Stimulated activated effector memory CD8-positive, alpha-beta T cell treated with anti-CD3 and anti-CD28 coated beads, Interleukin-12 subunit alpha, Interleukin-12 subunit beta, amount 100 ng/mL, for 72 hours (primary cell): ENCODE measurements at regions not wholly inside any gene's neighbourhood (a gene's known extent, or its start where the extent isn't known, plus 50 kb on each side); places are given as distances from the start of the nearest gene placed in this dataset.

Experiments
- ATAC-seq: fragments of 150-1000 bp; cut with Tn5 transposase; 2 replicates; pipeline ENCODE4 v1.10.0; 2021
- DNase-seq, 2 donors: peaks; one replicate each; pipeline ENCODE4 v3.0.0; 2021 to 2022; ENCODE audit warnings: low spot score in 2 of 2
- H3K27ac Mint-ChIP-seq: one replicate; pipeline ENCODE4 v1.8.0; 2022; ENCODE audit warnings: mild to moderate bottlenecking, mixed read lengths
- H3K36me3 Mint-ChIP-seq: one replicate; pipeline ENCODE4 v1.8.0; 2022; ENCODE audit warnings: mild to moderate bottlenecking, mixed read lengths
- H3K4me1 Mint-ChIP-seq: one replicate; pipeline ENCODE4 v1.8.0; 2022; ENCODE audit warnings: mixed read lengths
- H3K4me3 Mint-ChIP-seq: one replicate; pipeline ENCODE4 v1.8.0; 2022; ENCODE audit warnings: mild to moderate bottlenecking, mixed read lengths
- H3K9me3 Mint-ChIP-seq: one replicate; pipeline ENCODE4 v1.8.0; 2022; ENCODE audit warnings: mixed read lengths

DNA sequence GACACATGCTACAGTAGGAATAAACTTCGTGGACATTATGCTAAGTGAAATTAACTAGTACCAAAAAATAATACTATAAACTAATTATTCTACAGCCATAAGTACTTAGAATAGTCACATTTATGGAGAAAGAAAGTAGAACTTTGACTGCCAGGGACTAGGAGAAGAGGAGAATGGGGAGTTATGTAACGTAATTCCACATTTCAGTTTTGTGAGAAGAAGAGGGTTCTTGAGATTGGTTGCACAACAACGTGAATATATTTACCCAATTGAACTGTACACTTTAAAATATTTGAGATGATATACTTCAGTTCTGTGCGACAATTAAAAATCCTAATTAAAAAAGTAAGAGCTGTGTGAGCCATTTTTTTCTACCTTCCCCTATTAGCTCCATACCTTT is 1412.9 kb downstream of the PLA2G4A start:
- no peak for DNase-seq
- ATAC-seq = no peak
- Mint-ChIP-seq H3K4me1 (no peaks in the 10 kb centered on the region), H3K27ac (no peak overlapping the region), H3K4me3 (no peak overlapping the region), H3K9me3 (peaks cover 19% of the 10 kb centered on the region), H3K36me3 (no peaks in the 10 kb centered on the region)

GRCh38 chr1:188243456-188243855 is 1414.7 kb downstream of the PLA2G4A start:
- no peaks in the 10 kb centered on the region for H3K4me1 Mint-ChIP-seq
- DNase-seq (no peak), ATAC-seq (no peak)
- no peak overlapping the region for H3K27ac Mint-ChIP-seq
- peaks cover 13% of the 10 kb centered on the region for H3K9me3 Mint-ChIP-seq
- no peaks in the 10 kb centered on the region for H3K36me3 Mint-ChIP-seq
- no peak overlapping the region for H3K4me3 Mint-ChIP-seq

DNA sequence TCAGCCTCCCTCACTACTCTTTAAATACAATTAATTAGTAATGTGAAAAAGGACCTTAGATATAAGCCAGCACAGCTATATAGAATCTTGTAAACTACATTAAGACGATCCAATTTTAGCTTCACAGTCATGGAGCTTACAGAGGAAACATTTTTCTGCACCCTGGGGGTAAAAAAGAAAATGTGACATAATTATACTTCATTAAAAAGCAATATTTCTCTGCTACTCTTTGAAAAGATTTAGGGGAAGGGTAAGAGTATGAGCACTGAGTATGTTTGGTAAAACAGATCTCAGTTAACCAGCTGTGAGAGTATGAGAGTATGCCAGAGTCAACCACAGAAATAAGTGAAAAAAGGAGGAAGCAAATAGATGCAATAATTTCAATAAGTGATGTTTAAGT is 1415.9 kb downstream of the PLA2G4A start:
- H3K4me3 Mint-ChIP-seq = no peak overlapping the region

GRCh38 chr1:188247255-188247654 is 1418.5 kb downstream of the PLA2G4A start:
- no peak for ATAC-seq
- Mint-ChIP-seq H3K4me1 (no peaks in the 10 kb centered on the region), H3K4me3 (no peak overlapping the region), H3K27ac (no peak overlapping the region), H3K9me3 (peaks cover 12% of the 10 kb centered on the region), H3K36me3 (no peaks in the 10 kb centered on the region)
- DNase-seq = no peak

More for the DNA sequence above, 1415.9 kb downstream of the PLA2G4A start:
- no peak overlapping the region for H3K27ac Mint-ChIP-seq
- ATAC-seq = no peak
- H3K9me3 Mint-ChIP-seq = peaks cover 16% of the 10 kb centered on the region
- no peaks in the 10 kb centered on the region for H3K4me1 Mint-ChIP-seq
- H3K36me3 Mint-ChIP-seq = no peaks in the 10 kb centered on the region
- DNase-seq = no peak

DNA sequence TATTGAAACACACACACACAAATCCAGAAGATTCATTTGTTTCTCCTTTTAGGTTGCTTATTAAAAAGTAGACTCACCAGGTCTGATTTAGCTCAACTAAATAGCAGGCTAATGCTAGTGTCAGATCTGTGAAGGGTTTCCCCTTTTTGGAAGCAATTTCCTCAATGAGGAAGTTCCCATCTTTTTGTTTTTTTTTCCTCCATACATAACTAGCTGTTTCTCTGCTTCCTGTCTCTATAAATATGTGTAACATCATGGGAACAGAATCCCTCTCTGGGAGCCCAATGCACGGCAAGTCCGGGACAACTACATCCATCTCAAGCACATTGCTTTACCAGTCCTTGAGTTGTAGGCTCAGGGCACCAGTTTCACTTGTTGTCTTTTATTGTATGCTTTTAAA is 1421.1 kb downstream of the PLA2G4A start:
- H3K36me3 Mint-ChIP-seq = no peaks in the 10 kb centered on the region
- H3K27ac Mint-ChIP-seq = no peak overlapping the region
- no peak overlapping the region for H3K4me3 Mint-ChIP-seq
- no peak for DNase-seq
- ATAC-seq = no peak
- H3K4me1 Mint-ChIP-seq = no peaks in the 10 kb centered on the region
- peaks cover 9% of the 10 kb centered on the region for H3K9me3 Mint-ChIP-seq

GRCh38 chr1:188251036-188251435 is 1422.3 kb downstream of the PLA2G4A start:
- ATAC-seq = no peak
- DNase-seq = no peak
- no peaks in the 10 kb centered on the region for H3K36me3 Mint-ChIP-seq
- H3K4me3 Mint-ChIP-seq = no peak overlapping the region
- H3K4me1 Mint-ChIP-seq = no peaks in the 10 kb centered on the region
- peaks cover 7% of the 10 kb centered on the region for H3K9me3 Mint-ChIP-seq
- H3K27ac Mint-ChIP-seq = no peak overlapping the region

DNA sequence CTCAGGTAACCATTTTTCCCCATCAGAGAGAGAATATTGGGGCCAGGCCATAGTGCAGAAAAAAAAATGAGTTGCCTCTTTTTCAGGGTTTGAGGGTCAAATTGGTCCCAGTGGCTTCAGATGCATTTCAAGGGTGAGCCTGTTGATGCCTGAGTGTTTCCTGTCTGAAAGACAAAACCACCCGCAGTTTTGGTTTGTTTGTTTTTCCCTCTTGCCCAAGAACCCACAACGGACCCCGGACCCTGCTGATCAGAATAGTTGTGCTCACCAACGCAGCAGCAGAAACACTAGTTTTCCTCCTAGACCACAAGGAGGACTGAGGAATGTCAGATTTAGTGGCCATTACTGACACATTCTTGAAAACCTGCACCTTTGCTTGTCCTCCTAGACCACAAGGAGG is 1433.1 kb downstream of the PLA2G4A start:
- Mint-ChIP-seq H3K9me3 (peaks cover 26% of the 10 kb centered on the region), H3K4me1 (no peaks in the 10 kb centered on the region), H3K4me3 (no peak overlapping the region), H3K36me3 (no peaks in the 10 kb centered on the region), H3K27ac (no peak overlapping the region)
- DNase-seq (no peak), ATAC-seq (no peak)

- DNase-seq (no peak), ATAC-seq (no peak)
- Mint-ChIP-seq H3K4me1 (no peaks in the 10 kb centered on the region), H3K4me3 (no peak overlapping the region), H3K27ac (no peak overlapping the region), H3K9me3 (peaks cover 9% of the 10 kb centered on the region), H3K36me3 (no peaks in the 10 kb centered on the region)
These were observed 1441.2 kb downstream of the PLA2G4A start for GRCh38 chr1:188269956-188270355.

DNA sequence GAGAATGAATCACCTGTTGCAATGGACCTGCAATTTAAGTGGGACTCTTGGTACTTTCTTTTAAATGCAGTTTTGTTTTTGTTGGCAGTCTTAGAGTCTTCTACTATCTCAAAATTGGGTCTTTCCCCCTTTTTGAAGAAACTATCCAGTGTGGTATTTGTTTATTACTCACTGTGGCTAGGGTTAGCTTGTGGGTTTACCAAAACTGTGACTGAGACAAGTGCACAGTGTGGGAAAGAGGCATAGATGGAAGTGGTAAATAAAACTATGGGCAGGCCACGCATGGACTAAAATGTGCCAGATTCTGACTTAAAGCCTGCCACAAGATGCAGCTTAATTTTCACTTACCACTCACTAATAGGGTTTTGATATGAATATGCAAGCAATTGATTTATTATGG is 1441.7 kb downstream of the PLA2G4A start:
- no peak overlapping the region for H3K4me3 Mint-ChIP-seq
- H3K4me1 Mint-ChIP-seq = no peaks in the 10 kb centered on the region
- H3K9me3 Mint-ChIP-seq = peaks cover 9% of the 10 kb centered on the region
- no peak overlapping the region for H3K27ac Mint-ChIP-seq
- no peaks in the 10 kb centered on the region for H3K36me3 Mint-ChIP-seq
- DNase-seq (no peak), ATAC-seq (no peak)

GRCh38 chr1:188277771-188278170 is 1449.0 kb downstream of the PLA2G4A start:
- H3K36me3 Mint-ChIP-seq = no peaks in the 10 kb centered on the region
- H3K4me3 Mint-ChIP-seq = no peak overlapping the region
- no peaks in the 10 kb centered on the region for H3K4me1 Mint-ChIP-seq
- no peak for ATAC-seq
- DNase-seq = no peak
- no peak overlapping the region for H3K27ac Mint-ChIP-seq
- peaks cover 12% of the 10 kb centered on the region for H3K9me3 Mint-ChIP-seq

- H3K36me3 Mint-ChIP-seq = no peaks in the 10 kb centered on the region
- no peak for DNase-seq
These were observed 1453.2 kb downstream of the PLA2G4A start for GRCh38 chr1:188281921-188282320.

GRCh38 chr1:188295157-188295556 is 1466.4 kb downstream of the PLA2G4A start:
- H3K9me3 Mint-ChIP-seq = peaks cover 23% of the 10 kb centered on the region
- no peaks in the 10 kb centered on the region for H3K36me3 Mint-ChIP-seq
- no peak overlapping the region for H3K4me3 Mint-ChIP-seq
- H3K27ac Mint-ChIP-seq = no peak overlapping the region
- ATAC-seq (no peak), DNase-seq (no peak)
- no peaks in the 10 kb centered on the region for H3K4me1 Mint-ChIP-seq

More at GRCh38 chr1:188281921-188282320, 1453.2 kb downstream of the PLA2G4A start:
- Mint-ChIP-seq H3K4me1 (no peaks in the 10 kb centered on the region), H3K4me3 (no peak overlapping the region), H3K9me3 (peaks cover 21% of the 10 kb centered on the region), H3K27ac (no peak overlapping the region)
- no peak for ATAC-seq

DNA sequence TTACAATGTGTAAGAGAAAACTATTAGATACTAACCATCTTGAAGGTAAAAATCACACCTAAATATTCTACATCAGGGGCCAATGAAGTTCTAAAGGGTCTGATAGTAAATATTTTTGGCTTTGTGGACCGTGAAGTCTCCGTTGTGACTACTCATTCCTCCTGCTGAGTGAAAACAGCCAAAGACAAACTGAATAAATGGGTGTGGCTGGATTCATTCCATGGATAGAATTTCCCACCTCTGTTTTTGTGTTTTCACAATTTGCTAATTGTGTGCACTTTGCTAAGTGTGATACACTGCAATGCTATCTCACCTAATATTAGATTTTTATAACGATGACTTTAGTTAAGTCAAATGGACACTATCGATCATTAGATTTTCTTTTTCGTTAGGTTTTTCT is 1474.0 kb downstream of the PLA2G4A start:
- no peak for DNase-seq
- ATAC-seq = no peak
- H3K27ac Mint-ChIP-seq = no peak overlapping the region
- H3K4me1 Mint-ChIP-seq = no peaks in the 10 kb centered on the region
- peaks cover 11% of the 10 kb centered on the region for H3K9me3 Mint-ChIP-seq
- no peak overlapping the region for H3K4me3 Mint-ChIP-seq
- no peaks in the 10 kb centered on the region for H3K36me3 Mint-ChIP-seq

GRCh38 chr1:188314557-188315137 is 1485.9 kb downstream of the PLA2G4A start:
- no peaks in the 10 kb centered on the region for H3K4me1 Mint-ChIP-seq
- peaks cover 8% of the 10 kb centered on the region for H3K9me3 Mint-ChIP-seq
- H3K36me3 Mint-ChIP-seq = no peaks in the 10 kb centered on the region
- ATAC-seq (no peak), DNase-seq (no peak)
- no peak overlapping the region for H3K27ac Mint-ChIP-seq
- no peak overlapping the region for H3K4me3 Mint-ChIP-seq

- Mint-ChIP-seq H3K4me3 (no peak overlapping the region), H3K9me3 (peaks cover 8% of the 10 kb centered on the region), H3K36me3 (no peaks in the 10 kb centered on the region), H3K4me1 (no peaks in the 10 kb centered on the region), H3K27ac (no peak overlapping the region)
- DNase-seq (no peak), ATAC-seq (no peak)
These were observed 1489.1 kb downstream of the PLA2G4A start for GRCh38 chr1:188317894-188318293.

DNA sequence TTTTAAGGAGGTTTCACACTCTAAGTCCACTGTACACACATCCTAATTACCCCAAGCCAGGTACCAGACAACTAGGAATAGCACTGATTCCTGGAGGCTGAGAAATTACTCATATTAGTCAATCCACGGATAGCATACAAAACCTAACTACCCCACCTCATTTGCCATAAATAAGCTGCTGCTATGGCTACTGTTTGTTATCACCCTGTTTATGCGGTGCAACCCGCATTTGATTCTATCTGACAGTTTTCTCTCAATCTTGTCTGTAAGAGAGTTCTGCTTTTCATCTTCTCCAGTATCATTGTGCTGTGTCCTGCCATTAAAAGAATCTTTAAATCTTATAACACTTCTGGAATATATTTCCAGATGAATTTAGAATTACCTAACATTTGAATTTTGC is 1496.5 kb downstream of the PLA2G4A start:
- DNase-seq (no peak), ATAC-seq (no peak)
- Mint-ChIP-seq H3K36me3 (no peaks in the 10 kb centered on the region), H3K27ac (no peak overlapping the region), H3K9me3 (peaks cover 3% of the 10 kb centered on the region), H3K4me1 (no peaks in the 10 kb centered on the region), H3K4me3 (no peak overlapping the region)

GRCh38 chr1:188343914-188344313 is 1515.2 kb downstream of the PLA2G4A start:
- no peak for DNase-seq
- H3K27ac Mint-ChIP-seq = no peak overlapping the region
- no peak for ATAC-seq
- no peaks in the 10 kb centered on the region for H3K36me3 Mint-ChIP-seq
- no peaks in the 10 kb centered on the region for H3K4me1 Mint-ChIP-seq
- no peak overlapping the region for H3K4me3 Mint-ChIP-seq
- H3K9me3 Mint-ChIP-seq = peaks cover 16% of the 10 kb centered on the region
